ENCODE measurements at regions not wholly inside any gene's neighbourhood (a gene's known extent, or its start where the extent isn't known, plus 50 kb on each side); places are given as distances from the start of the nearest gene placed in this dataset.
"Not testable (repeated sequence)": the region's sequence is repeated elsewhere in the genome, so short reads cannot be mapped to it uniquely, and the experiment has no call there.

GRCh38 chr13:99695857-99696256 is 194.6 kb downstream of the TM9SF2 start:
- no peak for DNase-seq (ENCODE audit: low read depth)

GRCh38 chr13:99693852-99694611 is 192.8 kb downstream of the TM9SF2 start:
- DNase-seq (ENCODE audit: low read depth): no peak

- DNase-seq (ENCODE audit: low read depth): no peak
Observed at GRCh38 chr13:99693351-99693750, 192.1 kb downstream of the TM9SF2 start.

GRCh38 chr13:99692854-99693253 is 191.6 kb downstream of the TM9SF2 start:
- DNase-seq (ENCODE audit: low read depth): no peak

GRCh38 chr13:99691552-99691951 is 190.3 kb downstream of the TM9SF2 start:
- no peak for DNase-seq (ENCODE audit: low read depth)

GRCh38 chr13:99690426-99691174 is 189.3 kb downstream of the TM9SF2 start:
- no peak for DNase-seq (ENCODE audit: low read depth)

- no peak for DNase-seq (ENCODE audit: low read depth)
Observed at GRCh38 chr13:99689955-99690354, 188.7 kb downstream of the TM9SF2 start.

GRCh38 chr13:99688776-99689175 is 187.5 kb downstream of the TM9SF2 start:
- DNase-seq (ENCODE audit: low read depth): no peak

GRCh38 chr13:99687723-99688397 is 186.6 kb downstream of the TM9SF2 start:
- DNase-seq (ENCODE audit: low read depth): no peak

- no peak for DNase-seq (ENCODE audit: low read depth)
Observed at GRCh38 chr13:99686944-99687411, 185.7 kb downstream of the TM9SF2 start.

GRCh38 chr13:99686157-99686572 is 184.9 kb downstream of the TM9SF2 start:
- no peak for DNase-seq (ENCODE audit: low read depth)

- DNase-seq (ENCODE audit: low read depth): no peak
Observed at GRCh38 chr13:99681695-99682094, 180.4 kb downstream of the TM9SF2 start.

GRCh38 chr13:99677116-99677951 is 176.1 kb downstream of the TM9SF2 start:
- DNase-seq (ENCODE audit: low read depth): no peak

- no peak for DNase-seq (ENCODE audit: low read depth)
Observed at GRCh38 chr13:99671746-99672145, 170.5 kb downstream of the TM9SF2 start.

GRCh38 chr13:99669096-99669495 is 167.8 kb downstream of the TM9SF2 start:
- not testable (repeated sequence) for DNase-seq (ENCODE audit: low read depth)

GRCh38 chr13:99666146-99666805 is 165.0 kb downstream of the TM9SF2 start:
- no peak for DNase-seq (ENCODE audit: low read depth)

- DNase-seq (ENCODE audit: low read depth): no peak
Observed at GRCh38 chr13:99665711-99666110, 164.4 kb downstream of the TM9SF2 start.

- DNase-seq (ENCODE audit: low read depth): no peak
Observed at GRCh38 chr13:99663908-99664307, 162.6 kb downstream of the TM9SF2 start.

GRCh38 chr13:99663185-99663825 is 162.0 kb downstream of the TM9SF2 start:
- DNase-seq (ENCODE audit: low read depth): no peak

GRCh38 chr13:99662678-99663077 is 161.4 kb downstream of the TM9SF2 start:
- no peak for DNase-seq (ENCODE audit: low read depth)

GRCh38 chr13:99661791-99662190 is 160.5 kb downstream of the TM9SF2 start:
- DNase-seq (ENCODE audit: low read depth): no peak
